MM.1S (cell line): ENCODE measurements at regions not wholly inside any gene's neighbourhood (a gene's known extent, or its start where the extent isn't known, plus 50 kb on each side); places are given as distances from the start of the nearest gene placed in this dataset.

Source experiments
- DNase-seq: peaks from one replicate; pipeline ENCODE4 v3.0.0-alpha.2; 2015
- H2AFZ ChIP-seq: fragments of 300-600 bp; sonication (generic); 2 replicates; pipeline ENCODE4 v1.6.0; 2016; ENCODE audit warnings: antibody characterized with exemption, low read length
- H3F3A ChIP-seq: fragments of 300-600 bp; sonication (generic); 2 replicates; pipeline ENCODE4 v1.6.1; 2016; ENCODE audit warnings: mild to moderate bottlenecking, antibody characterized with exemption, low read length, moderate library complexity, mixed read lengths; ENCODE audit not compliant: insufficient read depth
- H3K27ac ChIP-seq: fragments of 300-600 bp; sonication (generic); 2 replicates; pipeline ENCODE4 v1.5.1; 2016; ENCODE audit warnings: mild to moderate bottlenecking, low read length
- H3K27me3 ChIP-seq: fragments of 300-600 bp; sonication (generic); replicated peaks from 2 replicates; pipeline ENCODE4 v1.6.0; 2016; ENCODE audit warnings: low read length; ENCODE audit not compliant: insufficient read depth
- H3K36me3 ChIP-seq: fragments of 300-600 bp; sonication (generic); replicated peaks from 2 replicates; pipeline ENCODE4 v1.6.1; 2016; ENCODE audit warnings: mild to moderate bottlenecking, low read length, mixed read lengths; ENCODE audit not compliant: insufficient read depth
- H3K4me1 ChIP-seq: fragments of 300-600 bp; sonication (generic); 2 replicates; pipeline ENCODE4 v1.6.1; 2016; ENCODE audit warnings: low read length, mixed read lengths
- H3K4me2 ChIP-seq: fragments of 300-600 bp; sonication (generic); 2 replicates; pipeline ENCODE4 v1.6.0; 2016; ENCODE audit warnings: low read depth, low read length
- H3K4me3 ChIP-seq: fragments of 300-600 bp; sonication (generic); 2 replicates; pipeline ENCODE4 v1.5.1; 2016; ENCODE audit warnings: low read length, mixed read lengths
- H3K79me2 ChIP-seq: fragments of 300-600 bp; sonication (generic); 2 replicates; pipeline ENCODE4 v1.6.1; 2016; ENCODE audit warnings: mixed run types, low read length, mixed read lengths
- H3K9ac ChIP-seq: fragments of 300-600 bp; sonication (generic); 2 replicates; pipeline ENCODE4 v1.6.1; 2016; ENCODE audit warnings: low read length, mixed read lengths
- H3K9me2 ChIP-seq: fragments of 300-600 bp; sonication (generic); replicated peaks from 2 replicates; pipeline ENCODE4 v1.6.1; 2016; ENCODE audit warnings: mild to moderate bottlenecking, low read length, mixed read lengths; ENCODE audit not compliant: insufficient read depth
- H3K9me3 ChIP-seq: fragments of 300-600 bp; sonication (generic); replicated peaks from 2 replicates; pipeline ENCODE4 v1.6.1; 2016; ENCODE audit warnings: mild to moderate bottlenecking, low read length, mixed read lengths; ENCODE audit not compliant: insufficient read depth
- H4K20me1 ChIP-seq: fragments of 300-600 bp; sonication (generic); 2 replicates; pipeline ENCODE4 v1.6.1; 2016; ENCODE audit warnings: mild to moderate bottlenecking, low read length, moderate library complexity, mixed read lengths; ENCODE audit not compliant: insufficient read depth
- EZH2 ChIP-seq: fragments of 300-600 bp; sonication (generic); optimal IDR thresholded peaks from 2 replicates; pipeline ENCODE3; 2017; ENCODE audit warnings: low read depth, mild to moderate bottlenecking, antibody characterized with exemption, low read length, mixed read lengths
- EZH2phosphoT487 ChIP-seq: fragments of 300-600 bp; sonication (generic); IDR thresholded peaks from 2 replicates; pipeline ENCODE4 v1.6.1; 2018; ENCODE audit warnings: antibody characterized with exemption, low read length
- TF ChIP-seq, protein P1 (sequence below): fragments of 300-600 bp; sonication (generic); IDR thresholded peaks from 2 replicates; pipeline ENCODE4 v1.5.1; 2016; ENCODE audit warnings: antibody characterized with exemption, low read length, mixed read lengths

DNA sequence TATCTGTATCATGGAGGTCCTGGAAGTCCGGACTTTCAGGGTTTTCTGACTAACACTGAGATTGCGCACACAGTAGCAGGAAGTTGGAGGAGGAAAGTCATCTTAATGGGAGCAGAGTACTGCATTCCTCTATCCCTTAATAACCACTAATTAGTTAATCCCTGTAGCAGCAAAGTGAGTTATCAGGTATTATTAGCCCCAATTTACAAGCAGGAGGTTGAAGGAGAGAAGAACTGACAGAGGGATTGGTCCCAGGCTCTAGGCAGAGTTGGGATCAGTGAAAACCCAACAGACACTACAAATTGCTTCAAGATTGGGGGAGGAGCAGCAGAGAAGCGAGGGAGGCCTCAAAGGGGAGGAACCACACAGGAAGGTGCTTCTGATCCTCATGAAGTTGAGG, 74.5 kb upstream of the XPA start:
- H3K4me2 ChIP-seq = no peak overlapping the region
- H3F3A ChIP-seq = no peaks in the 10 kb centered on the region
- H3K79me2 ChIP-seq = no peaks in the 10 kb centered on the region
- H3K36me3 ChIP-seq = no peaks in the 10 kb centered on the region
- H3K4me1 ChIP-seq = no peaks in the 10 kb centered on the region
- no peak overlapping the region for H3K27ac ChIP-seq
- H2AFZ ChIP-seq = no peak overlapping the region
- no peak for DNase-seq
- no peaks in the 10 kb centered on the region for H4K20me1 ChIP-seq
- H3K9me2 ChIP-seq = no peaks in the 10 kb centered on the region
- H3K27me3 ChIP-seq = no peaks in the 10 kb centered on the region
- no peak overlapping the region for H3K9ac ChIP-seq
- H3K9me3 ChIP-seq = no peaks in the 10 kb centered on the region
- TF ChIP-seq EZH2phosphoT487 = no peak
- H3K4me3 ChIP-seq = no peak overlapping the region

DNA sequence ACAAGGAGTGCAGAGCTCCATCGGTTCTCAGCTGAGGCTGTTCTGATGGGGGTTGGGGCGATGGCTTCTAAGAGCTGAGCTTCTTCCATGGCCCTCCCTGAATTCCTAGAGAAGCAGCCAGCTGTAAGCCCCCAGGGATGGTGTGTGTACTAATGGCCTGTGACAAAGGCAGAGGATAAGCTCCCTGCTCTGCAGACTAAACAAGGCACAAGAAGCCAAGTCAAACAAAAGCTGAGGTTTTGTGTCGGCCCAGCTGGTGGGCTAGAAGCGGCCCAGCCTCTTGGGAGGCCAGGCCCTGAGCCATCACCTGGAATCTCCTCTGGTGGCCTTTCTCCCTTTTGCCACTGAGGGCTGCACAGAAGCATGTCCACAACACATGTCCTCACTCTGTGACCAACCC, 75.0 kb upstream of the XPA start:
- no peaks in the 10 kb centered on the region for H3K27me3 ChIP-seq
- no peak for TF ChIP-seq EZH2
- TF ChIP-seq, protein P1, sequence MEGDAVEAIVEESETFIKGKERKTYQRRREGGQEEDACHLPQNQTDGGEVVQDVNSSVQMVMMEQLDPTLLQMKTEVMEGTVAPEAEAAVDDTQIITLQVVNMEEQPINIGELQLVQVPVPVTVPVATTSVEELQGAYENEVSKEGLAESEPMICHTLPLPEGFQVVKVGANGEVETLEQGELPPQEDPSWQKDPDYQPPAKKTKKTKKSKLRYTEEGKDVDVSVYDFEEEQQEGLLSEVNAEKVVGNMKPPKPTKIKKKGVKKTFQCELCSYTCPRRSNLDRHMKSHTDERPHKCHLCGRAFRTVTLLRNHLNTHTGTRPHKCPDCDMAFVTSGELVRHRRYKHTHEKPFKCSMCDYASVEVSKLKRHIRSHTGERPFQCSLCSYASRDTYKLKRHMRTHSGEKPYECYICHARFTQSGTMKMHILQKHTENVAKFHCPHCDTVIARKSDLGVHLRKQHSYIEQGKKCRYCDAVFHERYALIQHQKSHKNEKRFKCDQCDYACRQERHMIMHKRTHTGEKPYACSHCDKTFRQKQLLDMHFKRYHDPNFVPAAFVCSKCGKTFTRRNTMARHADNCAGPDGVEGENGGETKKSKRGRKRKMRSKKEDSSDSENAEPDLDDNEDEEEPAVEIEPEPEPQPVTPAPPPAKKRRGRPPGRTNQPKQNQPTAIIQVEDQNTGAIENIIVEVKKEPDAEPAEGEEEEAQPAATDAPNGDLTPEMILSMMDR = no peak
- no peak for TF ChIP-seq EZH2phosphoT487
- H3K4me1 ChIP-seq = no peaks in the 10 kb centered on the region
- no peak overlapping the region for H3K4me2 ChIP-seq
- H3K9me2 ChIP-seq = no peaks in the 10 kb centered on the region
- H3K9me3 ChIP-seq = no peaks in the 10 kb centered on the region
- no peaks in the 10 kb centered on the region for H4K20me1 ChIP-seq
- H3K9ac ChIP-seq = no peak overlapping the region
- no peaks in the 10 kb centered on the region for H3K79me2 ChIP-seq
- H3K36me3 ChIP-seq = no peaks in the 10 kb centered on the region
- H2AFZ ChIP-seq = no peak overlapping the region
- no peak overlapping the region for H3K4me3 ChIP-seq
- no peak overlapping the region for H3K27ac ChIP-seq
- H3F3A ChIP-seq = no peaks in the 10 kb centered on the region
- no peak for DNase-seq

- H3K9ac ChIP-seq = no peak overlapping the region
- no peak for DNase-seq
Observed at GRCh38 chr9:97773091-97773490, 76.0 kb upstream of the XPA start.

GRCh38 chr9:97773723-97774122, 76.6 kb upstream of the XPA start:
- no peak overlapping the region for H3K9ac ChIP-seq
- H3K4me3 ChIP-seq = no peak overlapping the region
- H4K20me1 ChIP-seq = no peaks in the 10 kb centered on the region
- no peak overlapping the region for H2AFZ ChIP-seq
- H3F3A ChIP-seq = no peaks in the 10 kb centered on the region
- H3K9me3 ChIP-seq = no peaks in the 10 kb centered on the region
- DNase-seq = no peak
- TF ChIP-seq, protein P1 = no peak
- no peaks in the 10 kb centered on the region for H3K79me2 ChIP-seq
- no peak overlapping the region for H3K27ac ChIP-seq
- no peaks in the 10 kb centered on the region for H3K4me1 ChIP-seq
- H3K4me2 ChIP-seq = no peak overlapping the region
- no peaks in the 10 kb centered on the region for H3K27me3 ChIP-seq
- H3K36me3 ChIP-seq = no peaks in the 10 kb centered on the region
- H3K9me2 ChIP-seq = no peaks in the 10 kb centered on the region

More at GRCh38 chr9:97773091-97773490, 76.0 kb upstream of the XPA start:
- Histone ChIP-seq H3K27ac (no peak overlapping the region), H3F3A (no peaks in the 10 kb centered on the region), H4K20me1 (no peaks in the 10 kb centered on the region), H3K4me3 (no peak overlapping the region), H2AFZ (no peak overlapping the region), H3K27me3 (no peaks in the 10 kb centered on the region), H3K79me2 (no peaks in the 10 kb centered on the region), H3K4me2 (no peak overlapping the region), H3K4me1 (no peaks in the 10 kb centered on the region), H3K9me2 (no peaks in the 10 kb centered on the region), H3K9me3 (no peaks in the 10 kb centered on the region), H3K36me3 (no peaks in the 10 kb centered on the region)
- TF ChIP-seq, protein P1 = no peak
